Activated CD8-positive, alpha-beta T cell treated with anti-CD3 and anti-CD28 coated beads for 36 hours (primary cell): ENCODE measurements at regions not wholly inside any gene's neighbourhood (a gene's known extent, or its start where the extent isn't known, plus 50 kb on each side); places are given as distances from the start of the nearest gene placed in this dataset.

Source experiments
- ATAC-seq: fragments of 200-7000 bp; cut with Tn5 transposase; one replicate; pipeline ENCODE4 v1.10.0; 2021; ENCODE audit warnings: mild to moderate bottlenecking, moderate library complexity
- CTCF ChIA-PET: fragments of 350-600 bp; sonication (Branson Sonifier 250); formaldehyde crosslinking; loops from one replicate; lab custom pipeline; 2021; ENCODE audit warnings: antibody characterized with exemption; lab: Charles Lee
- POLR2A ChIA-PET: fragments of 350-600 bp; sonication (Branson Sonifier 250); formaldehyde crosslinking; loops from one replicate; lab custom pipeline; 2021; ENCODE audit warnings: antibody characterized with exemption; lab: Charles Lee
- DNase-seq: peaks from one replicate; pipeline ENCODE4 v3.0.0-alpha.2; 2020
- H3K27ac Mint-ChIP-seq: one replicate; pipeline ENCODE4 v1.8.0; 2021; ENCODE audit warnings: mild to moderate bottlenecking, mixed read lengths
- H3K27me3 Mint-ChIP-seq: one replicate; pipeline ENCODE4 v1.8.0; 2021; ENCODE audit warnings: mixed read lengths
- H3K36me3 Mint-ChIP-seq: one replicate; pipeline ENCODE4 v1.8.0; 2021; ENCODE audit warnings: low read depth, mixed read lengths
- H3K4me1 Mint-ChIP-seq: one replicate; pipeline ENCODE4 v1.8.0; 2021; ENCODE audit warnings: low read depth, mixed read lengths
- H3K4me3 Mint-ChIP-seq: one replicate; pipeline ENCODE4 v1.8.0; 2021; ENCODE audit warnings: mild to moderate bottlenecking, moderate library complexity, mixed read lengths
- H3K9me3 Mint-ChIP-seq: one replicate; pipeline ENCODE4 v1.8.0; 2021; ENCODE audit warnings: mixed read lengths
- CTCF ChIP-seq: fragments of 200-600 bp; IDR thresholded peaks from one replicate; pipeline ENCODE4 v1.8.0; 2022; ENCODE audit warnings: antibody characterized with exemption, mild to moderate bottlenecking
- intact Hi-C: fragments of 100-400 bp; cut with micrococcal nuclease; formaldehyde crosslinking; loops from one replicate; pipeline ENCODE4 v1.10.0; 2022

GRCh38 chr6:22073516-22074198 lies 223.2 kb downstream of the PRL start:
- Mint-ChIP-seq H3K4me3 (no peak overlapping the region), H3K9me3 (no peaks in the 10 kb centered on the region), H3K36me3 (no peaks in the 10 kb centered on the region), H3K27ac (no peak overlapping the region), H3K27me3 (no peaks in the 10 kb centered on the region), H3K4me1 (peaks cover 6% of the 10 kb centered on the region)
- CTCF ChIA-PET = no interaction called here
- intact Hi-C loops = no loop called here
- DNase-seq = no peak
- no peak for TF ChIP-seq CTCF
- POLR2A ChIA-PET = no interaction called here
- no peak for ATAC-seq

- Mint-ChIP-seq H3K36me3 (no peaks in the 10 kb centered on the region), H3K9me3 (no peaks in the 10 kb centered on the region), H3K27ac (no peak overlapping the region), H3K27me3 (no peaks in the 10 kb centered on the region), H3K4me1 (no peaks in the 10 kb centered on the region), H3K4me3 (no peak overlapping the region)
- DNase-seq (no peak), ATAC-seq (no peak)
- intact Hi-C loops = no loop called here
- POLR2A ChIA-PET = no interaction called here
- TF ChIP-seq CTCF = no peak
- CTCF ChIA-PET = interaction anchor here (1.1 kb wide), 1 partner anchor 9 kb away, joined by 3 read pairs; no protein-coding TSS in a partner anchor
Measured at GRCh38 chr6:22078288-22078687, 218.5 kb downstream of the PRL start.

- no peaks in the 10 kb centered on the region for H3K27me3 Mint-ChIP-seq
- no peak for DNase-seq
- intact Hi-C loops = no loop called here
- POLR2A ChIA-PET = no interaction called here
- no peaks in the 10 kb centered on the region for H3K9me3 Mint-ChIP-seq
- TF ChIP-seq CTCF = no peak
- no peaks in the 10 kb centered on the region for H3K4me1 Mint-ChIP-seq
- CTCF ChIA-PET = no interaction called here
- H3K4me3 Mint-ChIP-seq = no peak overlapping the region
- ATAC-seq = no peak
- no peak overlapping the region for H3K27ac Mint-ChIP-seq
- no peaks in the 10 kb centered on the region for H3K36me3 Mint-ChIP-seq
Measured at GRCh38 chr6:22078802-22079545, 217.9 kb downstream of the PRL start.

- TF ChIP-seq CTCF = no peak
- Mint-ChIP-seq H3K4me3 (no peak overlapping the region), H3K27me3 (no peaks in the 10 kb centered on the region), H3K4me1 (no peaks in the 10 kb centered on the region), H3K36me3 (no peaks in the 10 kb centered on the region), H3K9me3 (no peaks in the 10 kb centered on the region), H3K27ac (no peak overlapping the region)
- no peak for DNase-seq
- no peak for ATAC-seq
- intact Hi-C loops = no loop called here
- POLR2A ChIA-PET = no interaction called here
- CTCF ChIA-PET = interaction anchor here (0.6 kb wide), 1 partner anchor 133 kb away, joined by 3 read pairs; no protein-coding TSS in a partner anchor
Measured at GRCh38 chr6:22079783-22080182, 217.1 kb downstream of the PRL start.

GRCh38 chr6:22081709-22082108 lies 215.1 kb downstream of the PRL start:
- H3K9me3 Mint-ChIP-seq = no peaks in the 10 kb centered on the region
- H3K36me3 Mint-ChIP-seq = no peaks in the 10 kb centered on the region
- no peaks in the 10 kb centered on the region for H3K4me1 Mint-ChIP-seq
- TF ChIP-seq CTCF = no peak
- POLR2A ChIA-PET = no interaction called here
- DNase-seq (no peak), ATAC-seq (no peak)
- H3K27me3 Mint-ChIP-seq = no peaks in the 10 kb centered on the region
- no peak overlapping the region for H3K27ac Mint-ChIP-seq
- H3K4me3 Mint-ChIP-seq = no peak overlapping the region
- intact Hi-C loops = no loop called here
- CTCF ChIA-PET = no interaction called here
